Bronchial epithelial cell (primary cell): ENCODE measurements at regions not wholly inside any gene's neighbourhood (a gene's known extent, or its start where the extent isn't known, plus 50 kb on each side); places are given as distances from the start of the nearest gene placed in this dataset.
A peak's percentile ranks its signal among the peaks of the same experiment; 100 is the strongest.

Experiments used
- DNase-seq: peaks from one replicate; pipeline ENCODE4 v3.0.0-alpha.2; 2010; ENCODE audit warnings: low read depth
- FAIRE-seq: peaks from 2 replicates; lab custom pipeline; 2011; peaks lifted over from hg19 to GRCh38; lab: Jason Lieb, UNC
- H3K27me3 ChIP-seq: 2 replicates; pipeline ENCODE4 v1.5.1; 2011; ENCODE audit warnings: low read length; ENCODE audit not compliant: control insufficient read depth, insufficient read depth
- H3K36me3 ChIP-seq: 2 replicates; pipeline ENCODE4 v1.5.1; 2011; ENCODE audit warnings: low read length; ENCODE audit not compliant: control insufficient read depth, insufficient read depth
- H3K4me3 ChIP-seq: 2 replicates; pipeline ENCODE4 v1.5.1; 2011; ENCODE audit warnings: mild to moderate bottlenecking, low read depth, low read length, control low read depth
- TF ChIP-seq, protein P1 (sequence below): IDR thresholded peaks from 2 replicates; pipeline ENCODE4 v1.5.1; 2011; ENCODE audit warnings: mild to moderate bottlenecking, moderate library complexity, low read length, control low read depth, inconsistent platforms; ENCODE audit not compliant: insufficient read depth, severe bottlenecking

GRCh38 chr22:27135031-27135981 lies 477.9 kb downstream of the MIAT start:
- TF ChIP-seq, protein P1, sequence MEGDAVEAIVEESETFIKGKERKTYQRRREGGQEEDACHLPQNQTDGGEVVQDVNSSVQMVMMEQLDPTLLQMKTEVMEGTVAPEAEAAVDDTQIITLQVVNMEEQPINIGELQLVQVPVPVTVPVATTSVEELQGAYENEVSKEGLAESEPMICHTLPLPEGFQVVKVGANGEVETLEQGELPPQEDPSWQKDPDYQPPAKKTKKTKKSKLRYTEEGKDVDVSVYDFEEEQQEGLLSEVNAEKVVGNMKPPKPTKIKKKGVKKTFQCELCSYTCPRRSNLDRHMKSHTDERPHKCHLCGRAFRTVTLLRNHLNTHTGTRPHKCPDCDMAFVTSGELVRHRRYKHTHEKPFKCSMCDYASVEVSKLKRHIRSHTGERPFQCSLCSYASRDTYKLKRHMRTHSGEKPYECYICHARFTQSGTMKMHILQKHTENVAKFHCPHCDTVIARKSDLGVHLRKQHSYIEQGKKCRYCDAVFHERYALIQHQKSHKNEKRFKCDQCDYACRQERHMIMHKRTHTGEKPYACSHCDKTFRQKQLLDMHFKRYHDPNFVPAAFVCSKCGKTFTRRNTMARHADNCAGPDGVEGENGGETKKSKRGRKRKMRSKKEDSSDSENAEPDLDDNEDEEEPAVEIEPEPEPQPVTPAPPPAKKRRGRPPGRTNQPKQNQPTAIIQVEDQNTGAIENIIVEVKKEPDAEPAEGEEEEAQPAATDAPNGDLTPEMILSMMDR, result no peak
- DNase-seq (peak; percentile 48), FAIRE-seq (no peak)
- peaks cover 2% of the 10 kb centered on the region for H3K27me3 ChIP-seq
- H3K36me3 ChIP-seq, result no peaks in the 10 kb centered on the region
- H3K4me3 ChIP-seq, result no peak overlapping the region

- no peak for FAIRE-seq
- peaks cover 2% of the 10 kb centered on the region for H3K27me3 ChIP-seq
- TF ChIP-seq, protein P1, result no peak
Measured at GRCh38 chr22:27136596-27136995, 479.2 kb downstream of the MIAT start.

DNA sequence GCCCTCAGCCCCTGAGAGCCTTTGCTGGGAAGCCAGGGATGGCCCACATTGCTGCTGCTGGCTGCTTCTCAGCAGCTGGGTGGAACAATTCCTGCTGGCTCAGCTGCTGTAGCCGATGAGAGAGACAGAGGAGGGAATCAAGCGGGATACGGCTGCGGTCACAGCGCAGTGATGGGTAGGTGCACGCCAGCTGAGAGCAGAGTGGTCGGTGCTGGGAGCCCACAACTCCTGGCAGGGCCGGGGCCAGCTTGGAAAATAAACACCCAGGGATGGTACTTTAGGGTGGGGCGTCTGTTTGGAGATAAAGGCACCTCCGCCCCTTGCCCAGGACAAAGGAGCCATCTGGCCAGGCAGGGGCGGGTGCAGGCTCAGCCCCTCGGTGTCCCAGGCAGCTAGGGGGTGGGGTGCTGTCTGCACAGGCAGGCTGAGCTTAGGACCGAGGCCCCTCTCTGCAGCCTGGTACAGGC lies 480.5 kb downstream of the MIAT start:
- Histone ChIP-seq H3K4me3 (no peak overlapping the region), H3K27me3 (peaks cover 2% of the 10 kb centered on the region), H3K36me3 (no peaks in the 10 kb centered on the region)
- no peak for DNase-seq
- TF ChIP-seq, protein P1, result no peak
- no peak for FAIRE-seq

More at GRCh38 chr22:27136596-27136995, 479.2 kb downstream of the MIAT start:
- Histone ChIP-seq H3K4me3 (no peak overlapping the region), H3K36me3 (no peaks in the 10 kb centered on the region)
- no peak for DNase-seq

DNA sequence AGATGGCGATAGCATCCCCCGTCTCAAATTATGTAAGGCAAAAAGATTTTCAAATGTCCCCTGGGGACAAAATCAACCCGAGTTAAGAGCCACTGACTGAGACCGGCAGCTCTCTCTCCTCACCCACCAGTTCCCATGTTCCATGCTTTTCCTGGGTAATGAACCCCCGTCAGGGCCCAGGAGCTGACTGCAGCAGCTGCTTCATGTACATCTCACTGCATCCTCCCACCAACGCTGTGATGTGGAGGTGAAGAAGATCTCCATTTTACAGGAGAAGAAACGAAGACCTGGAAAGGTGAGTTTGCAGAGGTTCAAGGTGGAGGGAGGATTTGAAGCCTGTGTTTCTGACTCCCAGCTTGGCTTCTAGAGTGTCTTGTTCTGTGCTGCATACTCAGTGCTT lies 481.1 kb downstream of the MIAT start:
- TF ChIP-seq, protein P1, result no peak
- FAIRE-seq, result peak; percentile 77
- no peak for DNase-seq
- no peaks in the 10 kb centered on the region for H3K36me3 ChIP-seq
- no peak overlapping the region for H3K4me3 ChIP-seq
- peaks cover 4% of the 10 kb centered on the region for H3K27me3 ChIP-seq

- DNase-seq (peak; percentile 83), FAIRE-seq (peak; percentile 47)
- Histone ChIP-seq H3K4me3 (no peak overlapping the region), H3K27me3 (peaks cover 4% of the 10 kb centered on the region), H3K36me3 (no peaks in the 10 kb centered on the region)
- TF ChIP-seq, protein P1, result no peak
Measured at GRCh38 chr22:27139935-27140511, 482.6 kb downstream of the MIAT start.
